ENCODE measurements at regions not wholly inside any gene's neighbourhood (a gene's known extent, or its start where the extent isn't known, plus 50 kb on each side); places are given as distances from the start of the nearest gene placed in this dataset.

GRCh38 chr4:72809208-72809607 lies 240.2 kb upstream of the ADAMTS3 start:
- no peak for DNase-seq (ENCODE audit: extremely low spot score)
- Histone ChIP-seq H3K9me3 (peaks cover 0 to 4% (median 0%) of the 10 kb centered on the region in 4 donors), H3K4me1 (no peaks in the 10 kb centered on the region), H3K36me3 (no peaks in the 10 kb centered on the region), H3K27me3 (no peaks in the 10 kb centered on the region), H3K4me3 (no peak overlapping the region), H3K27ac (replicated peaks in 1 of 4) (no peak overlapping the region)
- TF ChIP-seq POLR2A (IDR thresholded peaks at IDR 0.05; ENCODE audit: low read depth) (no peak), EP300 (IDR thresholded peaks at IDR 0.05) (no peak), CTCF (IDR thresholded peaks at IDR 0.05) (no peak), POLR2AphosphoS5 (IDR thresholded peaks at IDR 0.05) (no peak)
- WGBS, result 82% methylated on average over 1 of the region's 1 CpG
- intact Hi-C loops (cut with DNase I), result no loop called here

- Histone ChIP-seq H3K27ac (replicated peaks in 1 of 4) (no peak overlapping the region), H3K9me3 (no peaks in the 10 kb centered on the region), H3K27me3 (no peaks in the 10 kb centered on the region), H3K36me3 (no peaks in the 10 kb centered on the region), H3K4me3 (no peak overlapping the region), H3K4me1 (no peaks in the 10 kb centered on the region)
- intact Hi-C loops (cut with DNase I), result no loop called here
- DNase-seq (ENCODE audit: extremely low spot score), result no peak
- 60% methylated on average over 2 of the region's 2 CpGs for WGBS
- no peak for TF ChIP-seq POLR2AphosphoS5 (IDR thresholded peaks at IDR 0.05)
- TF ChIP-seq POLR2A (IDR thresholded peaks at IDR 0.05; ENCODE audit: low read depth), result no peak
- TF ChIP-seq CTCF (IDR thresholded peaks at IDR 0.05), result no peak
- TF ChIP-seq EP300 (IDR thresholded peaks at IDR 0.05), result no peak
These were observed 236.3 kb upstream of the ADAMTS3 start for GRCh38 chr4:72805284-72805683.

- 78% methylated on average over 1 of the region's 1 CpG for WGBS
- intact Hi-C loops (cut with DNase I), result no loop called here
These were observed 228.5 kb upstream of the ADAMTS3 start for GRCh38 chr4:72797486-72797885.

GRCh38 chr4:72791054-72791453 lies 222.0 kb upstream of the ADAMTS3 start:
- DNase-seq (ENCODE audit: extremely low spot score), result no peak
- H3K36me3 ChIP-seq, result no peaks in the 10 kb centered on the region
- TF ChIP-seq CTCF (IDR thresholded peaks at IDR 0.05), result no peak
- no peak for TF ChIP-seq POLR2A (IDR thresholded peaks at IDR 0.05; ENCODE audit: low read depth)
- TF ChIP-seq EP300 (IDR thresholded peaks at IDR 0.05), result no peak
- TF ChIP-seq POLR2AphosphoS5 (IDR thresholded peaks at IDR 0.05), result no peak
- H3K27ac ChIP-seq (replicated peaks in 1 of 4), result no peak overlapping the region
- H3K4me1 ChIP-seq, result no peaks in the 10 kb centered on the region
- WGBS, result 70% methylated on average over 2 of the region's 2 CpGs
- no peaks in the 10 kb centered on the region for H3K27me3 ChIP-seq
- intact Hi-C loops (cut with DNase I), result no loop called here
- H3K9me3 ChIP-seq, result no peaks in the 10 kb centered on the region
- no peak overlapping the region for H3K4me3 ChIP-seq

More at GRCh38 chr4:72797486-72797885, 228.5 kb upstream of the ADAMTS3 start:
- Histone ChIP-seq H3K4me3 (no peak overlapping the region), H3K36me3 (no peaks in the 10 kb centered on the region), H3K27me3 (no peaks in the 10 kb centered on the region), H3K9me3 (no peaks in the 10 kb centered on the region), H3K4me1 (no peaks in the 10 kb centered on the region), H3K27ac (replicated peaks in 1 of 4) (no peak overlapping the region)
- DNase-seq (ENCODE audit: extremely low spot score), result no peak
- no peak for TF ChIP-seq CTCF (IDR thresholded peaks at IDR 0.05)
- no peak for TF ChIP-seq POLR2AphosphoS5 (IDR thresholded peaks at IDR 0.05)
- no peak for TF ChIP-seq EP300 (IDR thresholded peaks at IDR 0.05)
- TF ChIP-seq POLR2A (IDR thresholded peaks at IDR 0.05; ENCODE audit: low read depth), result no peak

- intact Hi-C loops (cut with DNase I), result no loop called here
- no peaks in the 10 kb centered on the region for H3K4me1 ChIP-seq
- no peak overlapping the region for H3K27ac ChIP-seq (replicated peaks in 1 of 4)
- no peak for DNase-seq (ENCODE audit: extremely low spot score)
- H3K4me3 ChIP-seq, result no peak overlapping the region
- TF ChIP-seq EP300 (IDR thresholded peaks at IDR 0.05), result no peak
- TF ChIP-seq CTCF (IDR thresholded peaks at IDR 0.05), result no peak
- no peak for TF ChIP-seq POLR2AphosphoS5 (IDR thresholded peaks at IDR 0.05)
- no peak for TF ChIP-seq POLR2A (IDR thresholded peaks at IDR 0.05; ENCODE audit: low read depth)
- no peaks in the 10 kb centered on the region for H3K36me3 ChIP-seq
- no peaks in the 10 kb centered on the region for H3K27me3 ChIP-seq
- no peaks in the 10 kb centered on the region for H3K9me3 ChIP-seq
- 80% methylated on average over 6 of the region's 6 CpGs for WGBS
These were observed 217.5 kb upstream of the ADAMTS3 start for GRCh38 chr4:72786401-72786990.

Data from esophagus muscularis mucosa (tissue), 4 donors.